Posterior cingulate gyrus (tissue), 11 donors: ENCODE measurements at regions not wholly inside any gene's neighbourhood (a gene's known extent, or its start where the extent isn't known, plus 50 kb on each side); places are given as distances from the start of the nearest gene placed in this dataset.

Source experiments
- DNase-seq, 10 donors: peaks; one replicate each; pipeline versions ENCODE4 v3.0.0 to v3.0.0-alpha.2; 2020 to 2021; ENCODE audit warnings: mixed read lengths in 3 of 10
- intact Hi-C: fragments of 100-400 bp; cut with DNase I; formaldehyde crosslinking; loops from one replicate; pipeline ENCODE4 v1.15.1; 2023

- peak in 1 of 10 donors; percentile 16 for DNase-seq
- intact Hi-C loops = no loop called here
Measured at GRCh38 chr13:99911965-99912566, 59.5 kb downstream of the ZIC5 start.

DNA sequence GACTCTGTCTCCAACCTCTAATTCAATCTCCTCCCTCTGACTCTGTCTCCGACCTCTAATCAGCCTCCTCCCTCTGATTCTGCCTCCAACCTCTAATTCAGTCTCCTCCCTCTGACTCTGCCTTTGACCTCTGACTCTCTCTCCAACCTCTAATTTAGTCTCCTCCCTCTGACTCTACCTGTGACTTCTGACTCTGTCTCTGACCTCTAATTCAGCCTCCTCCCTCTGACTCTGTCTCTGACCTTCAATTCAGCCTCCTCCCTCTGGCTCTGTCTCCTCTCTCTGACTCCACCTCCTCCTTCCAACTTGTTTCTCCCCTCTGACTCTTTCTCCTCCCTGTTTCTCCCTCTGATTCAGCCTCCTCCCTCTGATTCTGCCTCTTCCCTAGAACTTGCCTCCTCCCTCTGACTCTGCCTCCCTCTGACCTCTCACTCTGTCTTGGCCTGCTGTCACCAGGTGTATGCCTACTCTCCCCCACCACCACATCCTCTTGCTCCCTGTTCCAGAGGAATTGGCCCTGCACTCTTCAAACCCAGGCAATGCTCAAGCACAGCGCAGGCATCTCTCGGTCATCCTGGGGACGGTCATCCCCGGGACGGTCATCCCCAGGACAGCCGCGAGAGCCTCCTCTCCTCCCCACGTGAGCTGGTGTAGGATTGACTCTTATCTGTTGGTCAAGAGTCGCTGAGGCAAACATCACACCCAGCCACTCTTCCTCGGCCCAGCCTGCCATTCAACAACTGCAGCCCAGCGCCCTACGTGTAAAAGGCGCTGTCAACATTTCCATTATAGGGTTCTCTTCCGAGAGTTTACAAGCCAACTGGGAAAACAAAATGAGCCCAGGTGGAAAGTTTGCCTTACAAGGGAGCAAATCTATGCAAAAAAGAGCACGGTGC, 60.2 kb downstream of the ZIC5 start:
- intact Hi-C loops = no loop called here
- DNase-seq = peak in 1 of 10 donors; percentile 54

DNA sequence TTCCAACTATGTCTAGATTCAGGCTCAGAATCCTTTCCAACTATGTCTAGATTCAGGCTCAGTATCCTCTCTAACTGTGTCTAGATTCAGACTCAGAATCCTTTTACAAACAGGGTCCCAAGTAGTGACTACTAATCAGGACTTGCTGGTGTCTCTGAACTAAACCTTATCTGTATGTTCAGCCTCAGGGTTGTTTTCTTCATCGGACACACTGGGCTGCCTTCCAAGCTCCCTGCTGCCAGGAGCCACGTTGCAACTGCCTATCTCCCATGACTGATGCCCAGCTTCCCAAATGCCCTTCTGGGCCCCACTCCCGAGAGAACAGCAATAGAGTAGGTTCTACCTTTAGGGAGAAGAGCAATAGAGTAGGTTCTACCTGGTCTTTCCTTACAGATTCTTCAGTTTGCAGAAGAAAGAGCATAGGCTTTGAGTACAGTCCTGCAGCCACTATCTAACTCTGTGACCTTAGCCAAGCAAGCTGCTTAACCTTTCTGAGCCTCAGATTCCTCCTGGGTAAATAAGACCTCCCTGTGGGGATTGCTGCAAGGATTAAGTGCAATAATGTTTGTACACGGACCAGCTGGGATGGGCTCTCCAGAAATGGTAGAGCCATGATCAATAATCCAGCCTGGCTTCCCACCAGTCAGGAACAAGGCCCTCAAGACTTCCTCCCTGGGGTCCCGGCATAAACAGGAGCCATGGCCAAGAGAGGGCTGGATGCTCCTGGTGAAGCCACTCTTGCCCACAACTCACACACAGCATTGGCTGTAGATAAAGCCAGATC, 61.5 kb downstream of the ZIC5 start:
- peak in 1 of 10 donors; percentile 5 for DNase-seq
- intact Hi-C loops = no loop called here

DNA sequence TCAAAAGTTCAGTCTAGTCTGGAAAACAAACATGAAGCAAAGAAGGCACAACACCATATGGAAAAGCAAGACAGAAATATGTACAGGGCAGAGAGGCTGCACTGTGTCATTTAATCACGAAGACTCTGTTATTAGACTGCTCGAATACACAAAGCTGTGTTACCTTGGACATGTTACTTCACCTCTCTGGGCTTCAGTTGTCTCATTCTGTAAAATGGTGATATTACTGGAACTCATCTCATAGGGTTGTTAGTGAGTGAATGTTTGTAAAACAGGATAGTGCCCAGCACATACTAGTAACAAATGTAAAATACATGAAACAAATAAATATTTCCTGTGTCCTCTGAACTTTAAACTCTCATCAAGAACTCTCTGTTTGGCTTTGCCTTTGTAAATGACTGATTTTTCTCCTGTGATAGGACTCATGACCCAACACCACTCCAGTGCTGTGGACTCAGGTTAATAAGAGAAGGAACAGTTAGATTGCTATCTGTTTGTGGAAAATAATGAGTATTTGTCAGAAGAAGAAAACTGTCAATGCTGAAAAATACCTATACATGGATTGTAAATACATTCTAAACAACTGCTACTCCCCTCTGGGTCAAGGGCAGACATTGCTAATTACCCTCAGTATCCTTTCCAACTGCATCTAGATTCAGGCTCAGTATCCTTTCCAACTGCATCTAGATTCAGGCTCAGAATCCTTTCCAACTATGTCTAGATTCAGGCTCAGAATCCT, 62.3 kb downstream of the ZIC5 start:
- DNase-seq = no peak
- intact Hi-C loops = no loop called here

- intact Hi-C loops = no loop called here
- peak in 1 of 10 donors; percentile 12 for DNase-seq
Measured at GRCh38 chr13:99908140-99908803, 63.3 kb downstream of the ZIC5 start.

GRCh38 chr13:99907627-99908026, 63.9 kb downstream of the ZIC5 start:
- DNase-seq = peak in 1 of 10 donors; percentile 35
- intact Hi-C loops = no loop called here

GRCh38 chr13:99907038-99907437, 64.5 kb downstream of the ZIC5 start:
- DNase-seq = peak in 1 of 10 donors; percentile 7
- intact Hi-C loops = no loop called here

GRCh38 chr13:99905814-99906213, 65.8 kb downstream of the ZIC5 start:
- intact Hi-C loops = no loop called here
- no peak for DNase-seq

DNA sequence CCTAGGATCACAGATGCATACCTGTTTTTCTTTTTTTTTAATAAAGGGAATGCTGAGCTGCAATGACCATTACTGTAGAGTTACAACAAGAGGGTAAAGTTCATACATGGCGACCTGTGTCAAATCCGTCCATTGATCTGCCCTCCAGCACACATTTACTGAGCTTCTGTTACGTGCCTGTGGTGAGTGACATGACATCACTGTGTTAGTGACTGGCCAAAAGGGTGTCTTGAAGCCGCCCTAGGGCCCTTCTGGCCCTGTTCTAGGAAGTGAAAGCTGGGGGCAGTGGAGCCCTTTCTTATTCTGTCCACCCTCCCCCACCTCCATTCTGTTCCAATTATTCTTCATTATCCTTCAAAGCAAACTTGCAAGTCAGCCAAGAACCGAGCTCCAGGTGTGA, 66.3 kb downstream of the ZIC5 start:
- intact Hi-C loops = no loop called here
- peak in 1 of 10 donors; percentile 17 for DNase-seq

DNA sequence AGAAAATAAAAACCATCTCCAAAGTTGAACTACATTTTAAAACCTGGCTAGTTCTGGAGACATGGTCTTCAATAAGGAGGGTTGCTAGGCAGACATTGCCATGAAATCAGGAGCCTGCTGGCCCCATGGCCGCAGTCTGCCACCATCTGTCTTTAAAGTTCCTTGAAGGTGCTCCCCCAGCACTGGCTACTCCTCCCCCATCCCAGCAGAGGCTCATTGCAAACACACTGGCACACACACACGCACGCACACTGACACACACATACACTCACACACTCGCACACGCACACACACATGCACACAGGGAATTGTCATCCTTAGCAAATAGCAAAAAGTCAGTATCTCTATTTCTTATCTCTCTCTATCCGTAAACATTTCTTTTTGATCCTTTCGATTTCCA, 68.4 kb downstream of the ZIC5 start:
- intact Hi-C loops = no loop called here
- DNase-seq = no peak

DNA sequence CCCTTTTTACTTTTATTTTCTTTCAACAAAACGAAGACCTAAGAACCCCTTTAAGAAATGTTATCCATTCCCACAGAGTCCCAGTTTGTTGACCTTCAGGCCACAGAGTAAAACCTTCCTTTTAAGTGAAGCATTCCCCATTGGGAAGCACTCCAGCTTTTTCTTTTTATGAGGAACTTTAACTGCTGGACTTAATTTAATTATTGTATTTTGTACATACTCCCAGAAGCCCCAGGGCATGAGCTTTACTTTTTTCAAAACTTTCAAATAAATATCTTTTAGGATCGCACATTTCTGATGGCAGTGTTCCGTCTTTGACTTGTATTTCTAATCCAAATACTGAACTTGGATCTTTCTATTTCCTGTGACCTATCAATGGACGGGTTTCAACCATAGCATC, 68.9 kb downstream of the ZIC5 start:
- intact Hi-C loops = no loop called here
- no peak for DNase-seq

GRCh38 chr13:99900960-99901359, 70.6 kb downstream of the ZIC5 start:
- intact Hi-C loops = no loop called here
- peak in 1 of 10 donors; percentile 54 for DNase-seq

GRCh38 chr13:99898421-99898820, 73.1 kb downstream of the ZIC5 start:
- no peak for DNase-seq
- intact Hi-C loops = no loop called here

DNA sequence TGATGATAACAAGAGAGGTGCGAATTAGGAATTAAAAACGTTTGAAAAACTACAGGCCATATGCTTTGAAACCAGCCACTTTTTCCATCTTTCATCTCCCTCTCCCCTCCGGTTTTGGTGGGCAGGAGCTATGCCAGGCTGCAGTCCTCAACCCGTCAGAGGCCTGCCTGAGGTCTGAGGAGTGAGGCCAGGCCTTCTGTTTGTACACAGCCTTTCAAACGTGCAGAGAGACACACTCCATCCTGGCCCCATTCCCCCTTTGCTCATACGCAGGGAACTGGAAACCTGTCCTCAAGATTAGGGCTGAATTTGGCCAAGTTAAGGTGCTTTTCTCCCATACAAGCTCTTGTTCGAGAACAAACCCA, 74.5 kb downstream of the ZIC5 start:
- DNase-seq = no peak

DNA sequence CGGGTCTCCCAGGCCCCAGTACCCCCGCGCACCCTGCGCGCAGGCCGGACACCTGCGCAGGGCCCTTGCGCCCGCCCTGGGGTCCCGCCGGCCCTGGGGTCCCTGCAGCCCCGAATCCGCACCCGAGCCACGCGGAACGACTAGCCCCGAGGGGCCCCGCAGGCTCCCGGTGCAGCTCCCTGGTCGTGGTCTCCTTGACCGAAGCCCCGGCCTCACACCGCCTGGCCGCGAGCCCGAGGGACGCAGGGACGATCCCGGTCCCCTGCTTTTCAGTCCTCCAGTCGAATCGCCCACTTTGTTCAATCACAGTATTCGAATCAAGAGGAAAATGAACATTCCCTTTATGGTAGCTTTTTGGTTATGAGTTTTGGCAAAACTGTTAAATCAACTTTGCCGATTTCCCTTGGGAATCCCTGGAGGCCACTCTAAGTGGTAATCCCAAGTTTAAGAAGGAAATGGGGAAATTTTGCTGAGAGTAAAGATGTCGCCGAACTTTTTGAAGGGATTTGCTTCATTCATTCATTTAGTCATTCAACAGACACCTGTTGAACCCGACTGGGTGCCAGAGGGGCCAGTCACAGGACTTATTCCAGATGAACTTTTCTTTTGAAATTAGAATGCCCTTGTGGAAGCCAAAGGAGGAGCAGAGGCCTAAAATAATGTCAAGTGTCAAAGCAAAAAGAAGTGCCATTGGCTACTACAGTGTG, 75.0 kb downstream of the ZIC5 start:
- intact Hi-C loops = no loop called here
- DNase-seq = no peak

More for the DNA sequence above, 74.5 kb downstream of the ZIC5 start:
- intact Hi-C loops = no loop called here

GRCh38 chr13:99895444-99896368, 75.9 kb downstream of the ZIC5 start:
- peak in 3 of 10 donors; percentile 35 to 77 (median 48) for DNase-seq
- intact Hi-C loops = no loop called here

- intact Hi-C loops = no loop called here
- peak in 1 of 10 donors; percentile 74 for DNase-seq
Measured at GRCh38 chr13:99894840-99895443, 76.6 kb downstream of the ZIC5 start.
